OCI-LY3 (cell line): ENCODE measurements at regions not wholly inside any gene's neighbourhood (a gene's known extent, or its start where the extent isn't known, plus 50 kb on each side); places are given as distances from the start of the nearest gene placed in this dataset.
A peak's percentile ranks its signal among the peaks of the same experiment; 100 is the strongest.
"Not testable (repeated sequence)": the region's sequence is repeated elsewhere in the genome, so short reads cannot be mapped to it uniquely, and the experiment has no call there.

Experiments
- H2AFZ ChIP-seq: fragments of 200-600, 300-600 bp; shearing (Covaris generic); 2 replicates; pipeline ENCODE4 v1.6.0; 2014; ENCODE audit warnings: antibody characterized with exemption, low read depth, low read length
- H3K27ac ChIP-seq: fragments of 200-600, 300-600 bp; sonication (generic); 2 replicates; pipeline ENCODE4 v1.5.1; 2014; ENCODE audit warnings: mild to moderate bottlenecking, low read length, moderate library complexity, mixed read lengths
- H3K27me3 ChIP-seq: fragments of 200-600, 300-600 bp; sonication (generic); 2 replicates; pipeline ENCODE4 v1.6.1; 2014; ENCODE audit warnings: low read depth, low read length, mixed read lengths
- H3K36me3 ChIP-seq: fragments of 200-600, 300-600 bp; sonication (generic); replicated peaks from 2 replicates; pipeline ENCODE3; 2014; ENCODE audit warnings: low read depth, low read length, mixed read lengths
- H3K4me1 ChIP-seq: fragments of 300-600, 200-600 bp; sonication (generic); 2 replicates; pipeline ENCODE4 v1.6.1; 2014; ENCODE audit warnings: low read length, mixed read lengths
- H3K4me2 ChIP-seq: fragments of 200-600, 300-600 bp; sonication (generic); 2 replicates; pipeline ENCODE4 v1.6.1; 2014; ENCODE audit warnings: low read length, mixed read lengths
- H3K4me3 ChIP-seq: fragments of 300-600, 200-600 bp; sonication (generic); 2 replicates; pipeline ENCODE4 v1.5.1; 2014; ENCODE audit warnings: antibody characterized with exemption, mild to moderate bottlenecking, low read length, moderate library complexity
- H3K79me2 ChIP-seq: fragments of 300-600, 200-600 bp; shearing (Covaris generic); 2 replicates; pipeline ENCODE4 v1.6.1; 2014; ENCODE audit warnings: mild to moderate bottlenecking, low read length, mixed read lengths
- H3K9ac ChIP-seq: fragments of 300-600, 200-600 bp; shearing (Covaris generic); 2 replicates; pipeline ENCODE4 v1.6.0; 2014; ENCODE audit warnings: mild to moderate bottlenecking, low read length, moderate library complexity
- H3K9me3 ChIP-seq: fragments of 200-600, 300-600 bp; shearing (Covaris generic); 2 replicates; pipeline ENCODE4 v1.6.1; 2014; ENCODE audit warnings: low read length, mixed read lengths; ENCODE audit not compliant: insufficient read depth
- H4K20me1 ChIP-seq: fragments of 200-600, 300-600 bp; sonication (generic); 2 replicates; pipeline ENCODE4 v1.6.1; 2016; ENCODE audit warnings: low read length, mixed read lengths; ENCODE audit not compliant: insufficient read depth
- TF ChIP-seq, protein P1 (sequence below): fragments of 200-600, 300-600 bp; sonication (generic); IDR thresholded peaks from 2 replicates; pipeline ENCODE4 v1.5.1; 2014; ENCODE audit warnings: antibody characterized with exemption, low read length, low read depth

DNA sequence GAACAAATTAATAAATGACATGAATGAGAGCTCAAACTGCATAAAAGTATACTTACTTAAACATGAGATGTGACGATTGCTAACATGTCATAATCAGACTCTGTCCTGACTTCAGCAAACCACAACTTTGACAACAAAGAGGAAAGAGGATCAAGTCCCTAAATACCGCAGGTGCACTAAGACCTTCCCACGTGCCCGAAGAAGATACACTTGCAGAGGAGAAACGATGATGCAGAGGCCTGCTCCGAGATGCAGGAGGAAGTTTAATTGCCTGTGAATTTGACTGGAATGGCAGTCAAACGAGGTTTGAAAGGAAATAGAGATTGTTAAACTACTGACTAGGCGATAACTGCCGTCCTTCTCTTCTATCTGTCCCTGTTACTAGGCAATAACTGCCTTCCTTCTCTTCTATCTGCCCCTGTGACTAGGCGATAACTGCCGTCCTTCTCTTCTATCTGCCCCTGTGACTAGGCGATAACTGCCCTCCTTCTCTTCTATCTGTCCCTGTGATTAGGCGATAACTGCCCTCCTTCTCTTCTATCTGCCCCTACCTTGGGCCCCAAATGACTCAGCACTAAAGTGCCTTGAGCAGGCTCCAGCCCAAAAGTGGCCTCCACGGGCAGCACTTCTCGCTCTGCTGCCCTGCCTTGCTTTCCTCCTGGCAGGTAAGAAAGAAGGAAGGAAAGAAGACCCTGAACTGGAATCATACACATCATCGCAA is 2226.0 kb upstream of the DEFB115 start:
- not testable (repeated sequence) for H3K4me1 ChIP-seq, H3K79me2 ChIP-seq, H3K9me3 ChIP-seq, H3K27ac ChIP-seq, H2AFZ ChIP-seq, H3K36me3 ChIP-seq, H3K9ac ChIP-seq, H3K4me3 ChIP-seq, H3K4me2 ChIP-seq, H3K27me3 ChIP-seq, H4K20me1 ChIP-seq

GRCh38 chr20:29044239-29044638 is 2213.2 kb upstream of the DEFB115 start:
- H2AFZ ChIP-seq, H3K27ac ChIP-seq, H3K4me2 ChIP-seq, H3K27me3 ChIP-seq, H4K20me1 ChIP-seq, H3K4me1 ChIP-seq, H3K36me3 ChIP-seq, H3K79me2 ChIP-seq, H3K9me3 ChIP-seq, H3K9ac ChIP-seq, H3K4me3 ChIP-seq: not testable (repeated sequence)

- not testable (repeated sequence) for H4K20me1 ChIP-seq, H3K9ac ChIP-seq, H3K27ac ChIP-seq, H3K4me3 ChIP-seq, H3K27me3 ChIP-seq, H3K4me2 ChIP-seq, H3K4me1 ChIP-seq, H3K36me3 ChIP-seq, H3K79me2 ChIP-seq, H2AFZ ChIP-seq, H3K9me3 ChIP-seq
- TF ChIP-seq, protein P1, sequence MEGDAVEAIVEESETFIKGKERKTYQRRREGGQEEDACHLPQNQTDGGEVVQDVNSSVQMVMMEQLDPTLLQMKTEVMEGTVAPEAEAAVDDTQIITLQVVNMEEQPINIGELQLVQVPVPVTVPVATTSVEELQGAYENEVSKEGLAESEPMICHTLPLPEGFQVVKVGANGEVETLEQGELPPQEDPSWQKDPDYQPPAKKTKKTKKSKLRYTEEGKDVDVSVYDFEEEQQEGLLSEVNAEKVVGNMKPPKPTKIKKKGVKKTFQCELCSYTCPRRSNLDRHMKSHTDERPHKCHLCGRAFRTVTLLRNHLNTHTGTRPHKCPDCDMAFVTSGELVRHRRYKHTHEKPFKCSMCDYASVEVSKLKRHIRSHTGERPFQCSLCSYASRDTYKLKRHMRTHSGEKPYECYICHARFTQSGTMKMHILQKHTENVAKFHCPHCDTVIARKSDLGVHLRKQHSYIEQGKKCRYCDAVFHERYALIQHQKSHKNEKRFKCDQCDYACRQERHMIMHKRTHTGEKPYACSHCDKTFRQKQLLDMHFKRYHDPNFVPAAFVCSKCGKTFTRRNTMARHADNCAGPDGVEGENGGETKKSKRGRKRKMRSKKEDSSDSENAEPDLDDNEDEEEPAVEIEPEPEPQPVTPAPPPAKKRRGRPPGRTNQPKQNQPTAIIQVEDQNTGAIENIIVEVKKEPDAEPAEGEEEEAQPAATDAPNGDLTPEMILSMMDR, result peak; percentile 43
Measured at GRCh38 chr20:29050008-29050606, 2207.4 kb upstream of the DEFB115 start.

DNA sequence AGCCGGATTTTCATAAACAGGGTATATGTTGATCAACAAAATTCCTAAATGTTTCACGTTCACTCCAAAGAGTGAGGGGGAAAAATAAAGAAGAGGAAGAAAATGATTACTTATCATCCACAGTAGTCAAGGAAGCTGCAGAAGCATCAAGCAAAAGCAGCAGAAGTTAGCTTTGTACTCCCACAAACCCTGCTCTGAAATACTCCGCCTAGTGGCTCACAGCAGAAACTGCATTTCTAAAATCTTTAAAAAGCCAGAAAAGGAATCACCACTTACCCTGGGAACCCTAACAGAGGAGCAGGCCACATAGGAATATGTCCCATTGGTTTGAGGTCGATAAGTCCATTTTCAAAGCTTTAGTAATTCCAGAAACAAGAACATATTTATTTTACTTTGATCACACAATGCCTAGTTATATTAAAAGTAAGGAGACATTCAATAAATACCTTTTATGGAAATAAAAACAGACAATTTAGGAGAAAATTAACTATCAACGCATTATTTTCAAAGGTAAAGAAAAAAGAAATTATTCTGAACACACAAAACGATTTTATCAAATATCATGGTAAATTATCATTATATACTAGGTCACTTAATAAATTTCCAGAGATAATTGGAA is 2199.5 kb upstream of the DEFB115 start:
- H3K27ac ChIP-seq, H3K36me3 ChIP-seq, H3K4me1 ChIP-seq, H3K9ac ChIP-seq, H3K4me2 ChIP-seq, H3K27me3 ChIP-seq, H3K9me3 ChIP-seq, H3K4me3 ChIP-seq, H2AFZ ChIP-seq, H3K79me2 ChIP-seq, H4K20me1 ChIP-seq: not testable (repeated sequence)
- TF ChIP-seq, protein P1, result peak; percentile 60

GRCh38 chr20:29062451-29062850 is 2195.0 kb upstream of the DEFB115 start:
- not testable (repeated sequence) for H3K4me1 ChIP-seq, H3K27me3 ChIP-seq, H3K4me2 ChIP-seq, H4K20me1 ChIP-seq, H3K27ac ChIP-seq, H3K9me3 ChIP-seq, H3K36me3 ChIP-seq, H3K4me3 ChIP-seq, H3K79me2 ChIP-seq, H2AFZ ChIP-seq, H3K9ac ChIP-seq

GRCh38 chr20:29066341-29066740 is 2191.1 kb upstream of the DEFB115 start:
- H3K27ac ChIP-seq, H3K36me3 ChIP-seq, H3K4me1 ChIP-seq, H3K4me2 ChIP-seq, H2AFZ ChIP-seq, H3K4me3 ChIP-seq, H3K9ac ChIP-seq, H4K20me1 ChIP-seq, H3K9me3 ChIP-seq, H3K79me2 ChIP-seq, H3K27me3 ChIP-seq: not testable (repeated sequence)

DNA sequence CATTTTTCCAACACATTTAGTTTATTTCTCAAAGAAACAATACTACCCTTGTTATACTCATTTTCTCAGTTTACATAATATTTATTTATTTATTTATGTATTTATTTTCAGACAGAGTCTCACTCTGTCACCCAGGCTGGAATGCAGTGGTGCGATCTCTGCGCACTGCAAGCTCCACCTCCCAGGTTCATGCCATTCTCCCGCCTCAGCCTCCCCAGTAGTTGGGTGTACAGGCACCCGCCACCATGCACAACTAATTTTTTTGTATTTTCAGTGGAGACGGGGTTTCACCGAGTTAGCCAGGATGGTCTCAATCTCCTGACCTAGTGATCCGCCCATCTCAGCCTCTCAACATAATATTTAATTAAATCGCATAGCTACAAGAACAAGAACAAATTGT is 2183.8 kb upstream of the DEFB115 start:
- H3K27ac ChIP-seq, H3K27me3 ChIP-seq, H4K20me1 ChIP-seq, H3K9ac ChIP-seq, H3K4me1 ChIP-seq, H3K79me2 ChIP-seq, H3K4me2 ChIP-seq, H3K9me3 ChIP-seq, H3K4me3 ChIP-seq, H3K36me3 ChIP-seq, H2AFZ ChIP-seq: not testable (repeated sequence)
